C4-2B (cell line): ENCODE measurements at regions not wholly inside any gene's neighbourhood (a gene's known extent, or its start where the extent isn't known, plus 50 kb on each side); places are given as distances from the start of the nearest gene placed in this dataset.

Experiments
- H3K27ac ChIP-seq: fragments of 450-650 bp; 2 replicates; pipeline ENCODE4 v1.5.1; 2017
- CTCF ChIP-seq: fragments of 450-650 bp; conservative IDR thresholded peaks from 2 replicates; pipeline ENCODE4 v1.5.1; 2017; ENCODE audit warnings: mild to moderate bottlenecking
- ZFX ChIP-seq: fragments of 450-650 bp; IDR thresholded peaks from 2 replicates; pipeline ENCODE4 v1.6.1; 2017

GRCh38 chr4:24668956-24669355 lies 84.6 kb upstream of the DHX15 start:
- H3K27ac ChIP-seq = no peak overlapping the region
- TF ChIP-seq CTCF (no peak), ZFX (no peak)

GRCh38 chr4:24669751-24670150 lies 85.4 kb upstream of the DHX15 start:
- TF ChIP-seq ZFX = no peak
- TF ChIP-seq CTCF = no peak
- no peak overlapping the region for H3K27ac ChIP-seq

- H3K27ac ChIP-seq = no peak overlapping the region
Measured at GRCh38 chr4:24671849-24672248, 87.5 kb upstream of the DHX15 start.

GRCh38 chr4:24672880-24673279 lies 88.5 kb upstream of the DHX15 start:
- no peak overlapping the region for H3K27ac ChIP-seq
- TF ChIP-seq ZFX = no peak
- no peak for TF ChIP-seq CTCF

More at GRCh38 chr4:24671849-24672248, 87.5 kb upstream of the DHX15 start:
- no peak for TF ChIP-seq ZFX

GRCh38 chr4:24674279-24674678 lies 89.9 kb upstream of the DHX15 start:
- TF ChIP-seq CTCF (no peak), ZFX (no peak)
- H3K27ac ChIP-seq = no peak overlapping the region

GRCh38 chr4:24675721-24676389 lies 91.5 kb upstream of the DHX15 start:
- no peak overlapping the region for H3K27ac ChIP-seq
- TF ChIP-seq ZFX = no peak
- TF ChIP-seq CTCF = no peak

- no peak for TF ChIP-seq CTCF
- no peak for TF ChIP-seq ZFX
- H3K27ac ChIP-seq = no peak overlapping the region
Measured at GRCh38 chr4:24677909-24678308, 93.6 kb upstream of the DHX15 start.
